NCI-H2196 (cell line): ENCODE measurements at regions not wholly inside any gene's neighbourhood (a gene's known extent, or its start where the extent isn't known, plus 50 kb on each side); places are given as distances from the start of the nearest gene placed in this dataset.
A peak's percentile ranks its signal among the peaks of the same experiment; 100 is the strongest.

Experiments used
- DNase-seq: peaks from one replicate; lab custom pipeline; 2025; ENCODE audit not compliant: unreplicated experiment; lab: John Stamatoyannopoulos, UW

DNA sequence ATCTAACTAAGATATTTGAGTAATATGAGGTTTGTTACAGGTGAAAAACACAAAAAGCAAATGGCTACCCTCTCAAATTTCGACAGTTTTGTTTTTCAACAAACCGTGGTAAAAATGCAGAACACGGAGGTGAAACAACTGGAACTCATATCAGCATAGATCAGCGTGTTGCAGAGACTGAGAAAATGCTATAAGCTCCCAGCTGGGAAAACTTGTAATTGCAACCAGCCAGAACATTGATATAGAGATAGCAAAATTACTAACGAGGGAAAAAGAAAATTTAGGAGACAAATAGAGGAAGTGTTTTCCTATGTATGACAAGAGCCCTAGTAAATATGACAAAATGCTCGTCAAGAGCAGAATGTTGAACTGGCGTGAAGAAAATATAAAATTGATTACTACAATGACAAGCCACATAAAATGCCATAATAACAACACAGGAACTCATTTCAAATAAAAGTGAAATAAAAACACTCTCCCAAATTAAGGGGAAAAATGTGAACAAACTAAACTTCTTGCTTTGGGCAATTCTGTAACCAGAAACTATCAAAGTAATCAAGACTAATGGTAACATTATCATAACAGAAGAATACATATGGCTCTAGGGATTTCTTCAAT is 1989.8 kb downstream of the EFNA5 start:
- no peak for DNase-seq

DNA sequence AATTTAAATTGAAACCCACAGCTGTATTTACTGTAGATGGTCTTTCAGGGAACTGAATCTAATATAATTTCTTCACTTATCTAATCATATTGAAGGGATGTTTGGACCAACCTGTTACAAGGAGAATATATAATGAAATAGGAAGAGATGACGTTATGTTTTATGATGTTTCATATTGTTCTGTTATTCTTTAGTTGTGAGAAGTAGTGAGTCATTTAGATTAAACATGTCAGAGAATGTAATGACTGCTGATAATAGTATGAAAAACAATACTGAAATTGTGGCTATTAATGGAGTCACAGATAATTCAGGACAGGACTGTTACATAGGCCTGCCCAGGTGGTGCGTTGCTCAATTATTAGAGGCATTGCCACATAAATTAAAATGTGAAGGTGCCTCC is 1993.4 kb downstream of the EFNA5 start:
- DNase-seq: no peak

DNA sequence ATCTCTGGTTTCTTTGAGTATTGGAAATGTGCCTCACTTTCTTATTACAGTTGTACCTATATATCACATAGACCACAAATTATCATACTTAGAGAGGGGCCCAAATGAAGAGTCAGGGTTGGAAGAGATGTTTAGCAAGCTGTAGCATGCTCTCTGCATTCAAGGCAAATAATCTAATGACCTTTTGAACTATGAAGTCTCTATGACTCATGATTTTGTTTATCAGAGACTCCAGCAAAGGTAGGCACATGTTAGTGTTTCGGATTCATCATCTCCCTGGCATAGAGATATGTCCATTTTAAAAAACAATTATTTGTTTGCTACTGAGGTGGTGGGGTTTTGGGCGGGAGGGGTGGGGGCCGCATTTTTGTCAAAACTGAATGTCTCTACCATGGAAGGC is 2000.1 kb downstream of the EFNA5 start:
- no peak for DNase-seq

DNA sequence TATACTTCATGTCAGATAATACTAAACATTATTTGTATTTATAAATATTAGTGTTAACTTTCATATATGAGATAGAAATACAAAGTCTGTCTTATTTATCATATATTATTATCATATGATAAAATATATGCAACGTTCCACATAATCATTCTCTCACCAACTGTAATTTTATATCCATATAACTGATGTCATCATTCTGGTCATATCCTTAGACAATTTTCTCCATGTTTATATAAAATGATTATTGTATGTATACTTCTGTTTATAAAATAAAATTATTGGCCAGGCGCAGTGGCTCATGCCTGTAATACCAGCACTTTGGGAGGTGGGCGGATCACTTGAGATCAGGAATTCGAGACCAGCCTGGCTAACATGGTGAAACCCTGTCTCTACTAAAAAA is 2007.1 kb downstream of the EFNA5 start:
- DNase-seq: no peak

DNA sequence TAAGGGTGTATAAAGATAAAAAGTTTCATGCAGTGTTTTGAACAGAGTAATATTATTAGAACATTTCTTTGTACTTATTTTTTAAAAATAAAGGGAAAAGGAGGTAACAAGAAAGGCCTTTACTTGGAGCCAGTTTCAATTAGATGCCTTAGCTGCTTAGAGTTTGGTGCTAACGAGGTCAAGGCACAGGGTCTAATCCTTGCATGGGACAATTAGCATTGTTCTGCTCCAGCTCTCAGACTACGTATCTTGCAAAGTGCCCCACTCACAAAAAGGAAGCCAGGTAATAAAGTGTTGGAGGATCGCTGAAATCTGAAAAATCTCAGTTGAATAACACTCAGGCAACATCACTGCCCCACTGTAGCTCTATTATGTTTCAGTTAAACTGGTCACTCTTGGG is 2011.3 kb downstream of the EFNA5 start:
- DNase-seq: no peak

DNA sequence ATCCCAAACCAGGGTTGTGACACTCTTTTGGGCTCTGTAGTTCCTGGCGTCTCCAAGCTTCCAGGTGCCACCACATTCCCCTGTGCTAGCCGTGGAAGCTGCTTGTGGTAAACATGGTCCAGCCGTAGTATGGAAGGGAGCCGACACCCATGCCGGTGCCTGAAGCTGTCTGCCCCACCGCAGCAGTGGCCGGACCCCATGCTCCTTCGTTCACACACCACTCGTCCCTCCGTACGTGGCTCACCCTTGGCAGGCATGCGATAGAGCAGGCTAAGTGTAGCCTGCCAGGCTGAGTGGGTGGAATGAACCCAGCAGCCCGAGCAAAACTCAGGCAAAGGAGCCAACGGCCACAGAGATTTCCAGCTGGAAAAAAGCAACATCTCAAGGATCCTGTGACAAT is 2030.4 kb downstream of the EFNA5 start:
- no peak for DNase-seq

DNA sequence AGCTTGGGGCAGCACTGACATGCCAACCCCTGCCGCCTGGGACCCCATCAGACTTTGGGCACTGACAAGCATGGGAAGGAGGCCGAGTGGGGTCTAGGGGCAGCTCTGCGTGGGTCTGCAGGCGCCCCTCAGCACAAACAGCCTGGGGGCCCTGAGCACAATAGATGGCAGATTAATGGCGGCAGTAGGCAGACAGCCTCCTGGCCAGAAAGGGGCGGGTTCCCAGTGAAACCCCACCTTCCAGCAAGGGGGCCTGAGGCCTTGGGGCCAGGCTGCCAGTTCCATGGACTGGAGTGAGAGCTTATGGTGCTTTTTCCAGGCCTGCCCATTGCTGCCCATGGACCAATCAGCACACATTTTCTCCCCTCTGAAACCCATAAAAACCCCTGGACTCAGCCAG is 2031.2 kb downstream of the EFNA5 start:
- no peak for DNase-seq

DNA sequence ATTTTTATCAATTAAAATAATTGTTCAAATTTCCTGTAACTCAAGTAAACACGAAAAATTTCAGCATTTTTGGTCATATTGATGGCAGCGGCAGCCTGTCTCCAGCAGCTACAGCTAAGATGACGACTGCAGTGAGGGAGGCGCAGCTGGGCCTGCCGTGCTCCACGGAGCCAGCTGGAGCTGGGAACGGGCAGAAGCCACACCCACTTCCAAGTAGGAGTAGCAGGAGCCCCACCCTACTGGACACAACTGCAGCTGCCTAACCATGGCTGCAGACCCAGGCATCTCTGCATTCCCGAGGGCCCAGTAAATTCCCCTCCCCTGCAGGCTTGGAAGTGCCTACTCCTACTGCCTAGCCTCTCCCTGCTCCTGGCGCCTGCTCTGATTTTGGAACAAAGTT is 2031.7 kb downstream of the EFNA5 start:
- DNase-seq: no peak

DNA sequence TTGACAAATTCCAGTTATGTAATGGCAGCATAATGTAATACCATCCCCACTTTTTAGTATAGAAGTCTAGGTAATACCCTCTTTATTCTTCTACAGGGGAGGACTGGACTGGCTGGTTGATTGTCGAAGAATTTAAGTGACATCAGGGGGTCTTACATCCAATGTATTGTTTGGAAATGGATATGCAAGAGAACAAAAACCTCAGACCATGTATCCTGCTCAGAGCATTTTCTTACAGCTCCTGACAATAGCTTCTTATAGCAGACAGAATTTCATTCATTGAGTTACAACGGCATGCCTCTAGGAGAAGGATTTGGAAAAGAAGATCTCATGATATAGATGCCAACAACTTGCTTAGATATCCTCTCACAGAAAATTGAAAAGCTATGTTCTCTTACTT is 2032.3 kb downstream of the EFNA5 start:
- DNase-seq: no peak

DNA sequence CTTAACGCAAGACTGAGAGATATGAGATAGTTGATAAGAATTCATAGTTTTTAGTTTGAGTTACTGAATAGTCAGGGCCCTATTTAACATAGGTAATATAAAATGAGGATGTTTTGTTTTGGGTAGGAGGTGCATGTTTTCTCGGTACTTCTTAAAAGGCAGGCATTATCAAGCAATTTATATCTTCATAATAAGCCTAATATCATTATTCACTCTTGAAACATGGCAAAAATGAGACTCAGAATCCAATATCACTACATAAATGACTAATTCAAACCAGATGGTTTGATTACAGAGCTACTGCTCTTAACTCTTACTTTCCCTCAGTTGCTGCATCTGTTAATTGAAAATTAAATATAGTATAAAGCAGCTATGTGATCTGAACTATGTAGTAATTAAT is 2038.7 kb downstream of the EFNA5 start:
- no peak for DNase-seq

DNA sequence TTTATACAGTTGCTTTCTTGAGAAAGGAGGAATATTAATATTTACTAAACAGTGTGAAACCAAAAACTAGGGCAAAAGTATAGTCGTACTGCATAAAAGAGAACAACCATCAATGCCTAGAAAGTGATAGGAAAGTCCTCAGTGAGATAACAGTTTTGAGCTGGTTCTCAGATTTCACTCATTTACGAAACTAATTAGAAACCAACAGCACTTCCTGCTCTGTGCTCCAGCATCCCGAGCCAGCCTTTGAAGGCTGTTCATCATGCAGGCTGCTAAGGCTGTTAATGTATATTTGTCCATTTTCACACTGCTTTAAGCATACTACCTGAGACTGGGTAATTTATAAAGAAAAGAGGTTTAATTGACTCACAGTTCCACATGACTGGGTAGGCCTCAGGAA is 2039.9 kb downstream of the EFNA5 start:
- DNase-seq: no peak

DNA sequence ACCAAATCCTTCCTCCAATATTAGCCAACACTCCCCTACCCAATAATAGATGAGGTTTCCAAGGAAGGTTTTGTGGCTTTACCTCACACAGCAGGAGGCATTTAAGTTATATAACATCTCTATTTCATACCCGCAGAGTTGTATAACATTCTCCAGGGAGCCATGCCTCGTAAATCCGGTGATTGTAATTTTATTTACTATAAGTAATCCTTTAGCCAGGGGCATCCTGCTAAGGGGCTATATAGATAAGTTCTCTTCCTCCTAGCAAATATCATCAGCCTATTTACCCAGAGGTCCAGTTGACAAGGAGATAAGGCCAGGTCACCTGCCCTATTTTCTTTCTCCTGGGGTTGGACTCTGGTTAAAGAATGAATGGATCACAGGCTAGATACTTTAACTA is 2051.0 kb downstream of the EFNA5 start:
- DNase-seq: no peak

DNA sequence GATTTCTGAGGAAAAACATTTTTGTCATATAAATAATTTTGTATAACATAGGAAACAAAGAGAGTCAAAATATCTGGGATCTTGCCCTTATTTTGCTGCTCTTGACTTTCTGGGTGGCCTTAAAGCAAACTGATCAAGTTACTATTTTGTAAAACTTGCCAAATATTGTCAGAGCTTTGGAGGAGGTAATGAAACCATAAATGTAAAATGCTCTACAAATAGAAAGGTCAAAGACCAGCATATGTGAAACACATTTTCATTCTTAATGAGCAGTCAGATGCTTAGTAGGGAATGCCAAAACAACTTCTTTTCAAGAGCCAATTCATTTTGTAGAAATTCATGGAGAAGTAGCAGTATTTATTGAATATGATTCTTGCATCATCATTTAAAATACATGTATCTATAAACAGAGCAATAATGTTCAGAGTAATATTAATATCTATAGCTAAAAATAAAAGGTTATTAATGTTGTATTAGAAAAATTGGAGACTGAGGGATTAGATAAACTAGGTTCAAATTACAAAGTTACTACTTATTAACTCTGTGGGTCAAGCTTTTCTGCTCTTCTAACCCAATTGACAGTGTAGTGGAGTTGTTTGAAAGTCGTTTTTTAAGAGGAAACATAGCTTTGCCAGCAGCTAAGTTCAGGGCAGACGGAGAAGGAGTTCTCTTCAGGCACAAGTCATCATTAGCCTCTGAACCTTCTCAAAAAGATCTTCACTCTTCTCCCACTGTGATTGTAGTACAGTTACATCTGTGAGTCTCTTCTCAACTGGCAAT is 2053.1 kb downstream of the EFNA5 start:
- DNase-seq: peak; percentile 20

DNA sequence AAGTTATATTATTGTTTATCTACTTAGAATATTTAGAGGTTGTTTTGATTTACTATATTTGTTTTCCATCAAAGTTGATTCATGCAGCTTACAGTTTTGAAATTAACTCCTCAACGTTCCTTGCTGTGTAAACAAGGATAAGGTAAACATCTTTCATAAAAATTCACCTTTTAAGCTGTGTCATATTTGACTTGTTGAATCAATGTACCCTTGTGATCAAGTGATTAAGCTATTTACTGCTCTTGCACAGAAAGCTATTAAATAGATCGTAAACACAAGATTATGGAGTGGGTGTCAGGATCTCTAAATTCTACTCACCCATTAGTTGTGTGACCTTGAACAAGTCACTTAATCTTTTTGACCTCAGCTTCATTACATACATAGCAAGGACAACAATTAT is 2054.0 kb upstream of the NUDT12 start:
- DNase-seq: no peak

DNA sequence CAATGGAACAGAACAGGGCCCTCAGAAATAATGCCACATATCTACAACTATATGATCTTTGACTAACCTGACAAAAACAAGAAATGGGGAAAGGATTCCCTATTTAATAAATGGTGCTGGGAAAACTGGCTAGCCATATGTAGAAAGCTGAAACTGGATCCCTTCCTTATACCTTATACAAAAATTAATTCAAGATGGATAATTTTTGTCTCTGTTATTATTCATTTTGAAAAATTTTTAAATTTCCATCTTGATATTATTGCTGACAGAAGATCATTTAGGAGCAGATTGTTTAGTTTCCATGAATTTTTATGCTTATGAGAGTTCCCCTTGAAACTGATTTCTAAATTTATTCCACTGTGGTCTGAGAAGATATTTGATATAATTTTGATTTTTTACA is 2039.8 kb upstream of the NUDT12 start:
- peak; percentile 82 for DNase-seq

DNA sequence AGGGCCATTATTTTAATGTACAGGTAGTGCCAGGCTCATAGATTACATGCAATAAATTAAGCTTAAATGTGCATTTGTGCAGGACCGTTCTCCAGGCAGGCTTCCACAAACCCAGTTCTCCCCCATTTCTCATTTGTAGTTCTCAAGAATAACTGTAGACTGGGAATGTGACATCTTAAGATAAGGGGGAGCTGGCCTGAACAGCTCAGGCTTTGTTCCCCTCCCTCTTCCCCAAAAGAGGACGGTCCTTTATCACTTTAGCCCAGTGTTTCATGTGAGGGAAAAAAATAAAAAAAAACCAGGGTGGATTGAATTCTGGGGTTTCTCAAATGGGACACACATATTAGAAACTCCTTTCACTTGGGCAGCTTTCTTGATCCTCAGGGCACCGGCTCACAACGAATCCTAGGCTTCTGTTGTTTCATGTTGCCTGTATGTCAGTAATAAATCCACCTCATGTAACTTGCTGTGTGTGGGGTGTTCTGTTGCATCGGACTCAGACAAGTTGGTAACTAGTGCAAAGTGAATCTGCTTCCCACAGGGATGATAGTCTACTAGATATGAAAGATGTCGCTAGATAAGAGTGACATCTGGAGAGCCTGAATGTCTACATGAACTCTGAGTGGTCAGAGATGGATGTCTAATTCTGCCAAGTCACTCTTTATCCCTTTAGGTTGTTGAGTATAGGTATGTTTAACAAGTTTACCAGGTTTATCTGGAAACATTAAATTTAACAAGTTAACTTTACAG is 2030.6 kb upstream of the NUDT12 start:
- DNase-seq: no peak

DNA sequence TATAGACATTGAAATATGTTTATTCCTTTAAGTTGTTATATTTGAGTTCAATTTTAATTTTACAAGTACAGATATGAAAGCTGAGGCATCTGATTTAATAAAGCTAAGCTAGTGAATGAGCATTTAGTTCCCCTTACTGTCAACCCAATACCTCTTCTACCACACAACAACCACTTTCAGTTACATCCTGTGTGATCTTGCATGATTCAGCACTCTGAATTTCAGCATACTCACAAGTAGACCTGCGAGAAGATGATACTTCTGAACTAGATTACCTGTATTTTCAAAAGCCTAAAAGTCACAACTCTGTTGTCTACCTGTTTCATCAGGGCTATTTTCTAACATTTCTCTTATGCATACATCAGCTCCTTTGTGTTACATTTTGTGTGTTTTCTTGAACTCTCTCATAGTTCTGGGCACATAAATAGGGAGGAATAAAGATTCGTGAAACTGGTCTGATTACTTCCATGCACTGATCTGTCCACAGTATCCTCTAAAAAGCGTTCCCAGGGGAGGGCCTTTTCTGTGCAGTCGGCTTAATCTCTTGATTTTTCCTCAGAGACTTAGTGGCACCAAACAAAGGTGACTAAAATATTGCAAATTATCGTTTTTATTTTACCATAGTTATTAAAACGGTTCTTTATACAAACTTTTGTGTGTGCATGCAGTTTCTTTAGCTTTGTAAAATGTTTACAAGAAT is 2025.5 kb upstream of the NUDT12 start:
- no peak for DNase-seq

DNA sequence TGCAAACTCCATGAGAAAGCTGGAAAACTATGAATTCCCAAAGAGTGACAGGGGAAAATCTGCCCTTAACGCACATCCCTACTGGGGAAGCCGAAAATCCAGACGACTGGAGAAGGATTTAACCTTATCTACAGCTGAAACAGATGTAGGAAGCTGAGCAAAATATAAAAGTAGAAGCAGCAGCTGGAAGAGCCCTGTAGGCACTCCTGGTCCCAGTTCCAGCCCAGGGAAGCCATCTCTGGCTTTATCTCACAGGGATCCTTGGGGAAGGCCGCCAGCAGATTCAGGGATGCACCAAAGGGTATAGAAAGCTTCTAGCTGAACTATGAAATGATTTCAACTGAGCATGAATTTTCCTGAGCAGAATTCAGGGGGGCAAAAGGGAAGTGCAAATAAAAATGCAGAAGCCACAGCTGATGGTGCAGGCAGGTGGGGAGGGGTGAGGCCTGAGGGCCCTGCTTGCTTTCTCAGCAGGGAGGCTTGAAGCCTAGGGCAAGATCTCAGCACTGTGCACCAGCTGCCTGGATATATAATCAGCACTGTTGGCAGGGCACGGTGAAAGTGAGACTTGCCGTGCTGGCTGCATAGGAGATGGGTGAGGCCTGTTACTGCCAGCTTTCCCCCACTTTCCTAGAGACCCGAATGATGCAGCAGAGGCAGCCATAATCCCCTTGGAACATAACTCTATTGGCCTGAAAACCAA is 2019.5 kb upstream of the NUDT12 start:
- peak; percentile 28 for DNase-seq

DNA sequence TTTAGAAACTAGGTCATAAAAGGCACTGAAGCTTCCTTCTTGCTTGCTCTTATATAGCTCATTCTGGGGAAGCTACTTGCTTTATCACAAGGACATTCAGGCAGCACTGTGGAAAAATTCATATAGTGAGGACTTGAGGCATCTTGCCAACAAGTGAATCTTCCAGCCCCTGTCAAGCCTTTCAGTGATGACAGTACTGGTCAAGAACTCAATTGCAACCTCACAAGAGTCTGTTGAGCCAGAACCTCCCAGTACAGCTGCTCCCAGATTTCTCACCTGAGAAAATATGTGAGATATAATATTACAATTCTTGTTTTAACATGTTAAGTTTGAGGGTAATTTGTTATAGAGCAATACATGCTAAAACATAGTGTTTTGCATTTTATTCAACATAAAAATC is 2011.0 kb upstream of the NUDT12 start:
- no peak for DNase-seq

DNA sequence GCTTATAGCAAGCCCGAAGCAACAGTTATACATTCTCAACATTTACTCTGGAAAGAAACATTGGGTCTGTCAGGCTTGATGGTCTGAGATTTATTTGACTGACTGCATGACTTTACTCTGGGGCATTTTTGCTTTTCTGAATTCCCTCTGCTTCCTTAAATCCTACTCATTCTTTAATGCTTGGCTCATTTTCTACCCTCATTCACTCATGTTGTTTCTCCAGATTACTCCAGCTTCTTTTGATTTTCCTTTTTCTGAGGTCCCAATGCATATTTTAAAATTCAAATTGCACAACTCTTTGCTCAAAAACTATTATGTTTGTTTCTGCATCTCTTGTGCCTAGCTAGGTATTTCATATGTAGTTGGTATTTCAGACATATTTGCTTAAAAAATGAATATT is 2002.9 kb upstream of the NUDT12 start:
- no peak for DNase-seq

DNA sequence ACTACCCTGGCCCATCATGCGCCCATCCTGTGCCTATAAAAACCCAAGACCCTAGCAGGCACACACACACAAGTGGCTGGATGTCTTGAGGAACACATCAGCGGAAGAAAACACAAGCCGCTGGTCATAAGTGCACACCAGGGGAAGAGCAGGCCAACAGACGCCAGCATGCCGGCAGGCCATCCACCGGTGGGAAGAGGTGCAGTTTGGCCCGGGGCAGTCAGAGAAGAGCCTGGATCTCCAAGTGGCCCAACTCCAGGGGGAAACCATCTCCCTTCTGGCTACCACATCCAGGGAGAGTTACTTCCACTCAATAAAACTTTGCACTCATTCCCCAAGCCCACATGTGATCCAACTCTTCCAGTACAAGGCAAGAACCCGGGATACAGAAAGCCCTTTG is 2001.3 kb upstream of the NUDT12 start:
- DNase-seq: no peak
